Neural cell (in vitro differentiated cells): ENCODE measurements at regions not wholly inside any gene's neighbourhood (a gene's known extent, or its start where the extent isn't known, plus 50 kb on each side); places are given as distances from the start of the nearest gene placed in this dataset.
A peak's percentile ranks its signal among the peaks of the same experiment; 100 is the strongest.

Experiments
- CTCF ChIP-seq: fragments of 450-650 bp; IDR thresholded peaks from 2 replicates; pipeline ENCODE4 v1.5.1; 2014; ENCODE audit warnings: antibody characterized with exemption, mild to moderate bottlenecking, moderate library complexity; ENCODE audit not compliant: poor library complexity, severe bottlenecking
- EP300 ChIP-seq: fragments of 450-650 bp; conservative IDR thresholded peaks from 2 replicates; pipeline ENCODE4 v1.6.1; 2014; ENCODE audit warnings: antibody characterized with exemption, mild to moderate bottlenecking, moderate library complexity; ENCODE audit not compliant: poor library complexity, severe bottlenecking
- EZH2 ChIP-seq: fragments of 200-600, 300-800 bp; shearing (Covaris generic), sonication (generic); IDR thresholded peaks from 2 replicates; pipeline ENCODE4 v1.6.1; 2014; ENCODE audit warnings: antibody characterized with exemption, low read length, borderline replicate concordance, mild to moderate bottlenecking; ENCODE audit not compliant: insufficient read depth, poor library complexity, severe bottlenecking
- MXI1 ChIP-seq: fragments of 450-650 bp; conservative IDR thresholded peaks from 2 replicates; pipeline ENCODE4 v1.6.1; 2014; ENCODE audit warnings: antibody characterized with exemption, mild to moderate bottlenecking; ENCODE audit not compliant: poor library complexity, severe bottlenecking
- POLR2AphosphoS5 ChIP-seq: IDR thresholded peaks from 2 replicates; pipeline ENCODE4 v1.6.1; 2012
- RAD21 ChIP-seq: fragments of 450-650 bp; conservative IDR thresholded peaks from 2 replicates; pipeline ENCODE4 v1.6.1; 2014; ENCODE audit warnings: antibody characterized with exemption, mild to moderate bottlenecking, moderate library complexity
- REST ChIP-seq: IDR thresholded peaks from 2 replicates; pipeline ENCODE4 v1.6.1; 2012; ENCODE audit warnings: borderline replicate concordance
- SMC3 ChIP-seq: fragments of 450-650 bp; conservative IDR thresholded peaks from 2 replicates; pipeline ENCODE4 v1.6.1; 2014; ENCODE audit warnings: antibody characterized with exemption, mild to moderate bottlenecking, moderate library complexity; ENCODE audit not compliant: poor library complexity
- TAF1 ChIP-seq: IDR thresholded peaks from 2 replicates; pipeline ENCODE4 v1.6.1; 2012; ENCODE audit warnings: low read depth

- no peak for TF ChIP-seq CTCF
- TF ChIP-seq MXI1 = no peak
- TF ChIP-seq POLR2AphosphoS5 = no peak
- no peak for TF ChIP-seq SMC3
- TF ChIP-seq EP300 = peak; percentile 16
- no peak for TF ChIP-seq TAF1
- TF ChIP-seq REST = no peak
- no peak for TF ChIP-seq EZH2
- no peak for TF ChIP-seq RAD21
These were observed 829.5 kb upstream of the ACO1 start for GRCh38 chr9:31554941-31555340.
